ENCODE measurements at regions not wholly inside any gene's neighbourhood (a gene's known extent, or its start where the extent isn't known, plus 50 kb on each side); places are given as distances from the start of the nearest gene placed in this dataset.

DNA sequence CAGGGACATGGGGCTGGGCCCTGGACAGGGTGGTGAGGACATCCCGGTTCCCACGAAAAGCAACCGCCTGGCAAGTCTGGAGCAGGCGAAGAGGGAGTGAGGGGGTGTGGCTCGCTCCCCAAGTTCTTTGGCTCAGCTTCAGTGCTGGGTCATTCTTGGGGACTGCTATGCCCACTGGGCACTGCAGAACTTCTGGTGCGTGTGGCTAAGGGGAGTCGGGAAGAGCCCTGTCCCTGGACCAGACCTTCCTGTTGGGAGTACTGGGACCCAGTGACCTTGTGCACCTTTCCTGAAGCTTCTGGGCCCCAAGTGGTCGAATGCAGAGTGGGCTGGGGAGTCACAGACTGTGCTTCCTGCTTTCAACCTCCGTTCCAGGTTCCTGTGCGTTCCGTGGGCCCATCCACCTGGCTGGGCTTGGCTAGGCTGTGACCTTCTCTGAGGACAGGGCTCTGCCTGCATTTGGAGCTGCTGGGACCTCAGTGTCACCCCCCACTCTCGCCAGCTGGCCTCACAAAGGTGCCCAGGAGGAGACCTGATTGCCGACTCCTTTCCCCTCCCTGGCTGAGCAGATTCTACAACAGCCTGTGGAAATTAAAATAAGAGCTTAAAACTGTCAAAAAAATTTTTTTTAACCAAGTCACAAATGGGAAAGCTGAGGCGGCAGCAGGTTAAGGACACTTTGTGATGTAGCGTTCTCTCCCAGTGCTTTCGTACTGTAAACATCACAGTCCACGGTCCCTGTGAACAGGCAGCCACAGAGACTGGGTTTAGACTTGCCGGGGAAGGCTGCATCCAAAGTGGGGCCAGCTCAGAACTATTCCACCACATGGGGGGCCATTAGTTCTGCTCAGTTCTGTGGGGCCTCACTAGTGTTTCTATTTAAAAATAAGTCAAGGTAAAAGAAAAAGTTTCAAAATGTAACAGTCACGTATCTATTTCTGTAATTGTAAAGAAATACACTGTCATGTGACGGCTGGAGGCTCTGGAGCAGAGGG is 63.8 kb upstream of the WNT7B start:
- no peak overlapping the region for H3K4me3 ChIP-seq (ENCODE audit: insufficient read depth, low read depth, low read length, poor library complexity, severe bottlenecking)
- H3K36me3 ChIP-seq (ENCODE audit: control insufficient read depth, insufficient read depth, low read length): no peaks in the 10 kb centered on the region
- H3K27ac ChIP-seq (ENCODE audit: insufficient read depth, low read length, poor library complexity, severe bottlenecking): no peak overlapping the region
- DNase-seq: no peak
- H3K27me3 ChIP-seq (replicated peaks; ENCODE audit: control insufficient read depth, insufficient read depth, low read length, poor library complexity, severe bottlenecking): no peaks in the 10 kb centered on the region
- peaks cover 25% of the 10 kb centered on the region for H3K4me1 ChIP-seq (ENCODE audit: control insufficient read depth, insufficient read depth, low read length, poor library complexity, severe bottlenecking)
- no peaks in the 10 kb centered on the region for H3K9me3 ChIP-seq (ENCODE audit: control insufficient read depth, low read length)

DNA sequence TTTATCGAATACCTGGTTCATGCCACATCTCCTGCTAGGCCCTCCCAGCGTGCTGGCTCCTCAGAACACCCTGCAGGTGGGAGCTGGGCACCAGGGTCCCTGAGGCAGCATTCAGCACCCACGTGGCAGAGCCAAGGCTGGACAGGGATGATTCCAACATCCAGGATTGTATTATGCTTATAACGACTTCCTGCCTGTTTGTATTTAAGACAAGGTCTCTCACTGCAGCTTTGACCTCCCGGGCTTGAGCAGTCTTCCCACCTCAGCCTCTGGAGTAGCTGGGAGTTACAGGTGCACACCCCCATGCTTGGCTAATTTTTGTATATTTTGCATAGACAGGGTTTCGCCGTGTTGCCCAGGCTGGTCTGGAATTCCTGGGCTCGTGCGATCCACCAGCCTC is 64.7 kb upstream of the WNT7B start:
- Histone ChIP-seq H3K4me3 (ENCODE audit: insufficient read depth, low read depth, low read length, poor library complexity, severe bottlenecking) (no peak overlapping the region), H3K27me3 (replicated peaks; ENCODE audit: control insufficient read depth, insufficient read depth, low read length, poor library complexity, severe bottlenecking) (no peaks in the 10 kb centered on the region), H3K4me1 (ENCODE audit: control insufficient read depth, insufficient read depth, low read length, poor library complexity, severe bottlenecking) (peaks cover 20% of the 10 kb centered on the region), H3K27ac (ENCODE audit: insufficient read depth, low read length, poor library complexity, severe bottlenecking) (no peak overlapping the region), H3K9me3 (ENCODE audit: control insufficient read depth, low read length) (no peaks in the 10 kb centered on the region), H3K36me3 (ENCODE audit: control insufficient read depth, insufficient read depth, low read length) (no peaks in the 10 kb centered on the region)
- no peak for DNase-seq

DNA sequence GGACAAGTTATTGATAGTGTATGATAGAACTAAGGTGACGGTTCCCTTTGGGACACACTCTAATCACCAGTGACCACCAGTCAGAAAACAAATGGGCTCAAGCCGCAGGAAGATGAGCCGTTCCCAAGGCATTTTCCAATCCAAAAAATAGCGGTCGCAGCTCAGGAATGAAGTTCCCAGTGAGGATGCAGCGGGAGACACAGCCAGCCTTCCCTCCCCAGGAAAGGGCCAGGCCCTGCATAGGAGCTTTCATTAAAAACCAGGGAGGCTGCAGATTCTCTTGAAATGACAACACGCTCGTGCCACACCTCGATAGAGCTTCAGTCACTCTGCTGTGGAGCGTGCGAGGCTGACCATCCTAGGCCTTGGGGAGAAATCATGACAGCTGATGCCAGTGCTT is 65.8 kb upstream of the WNT7B start:
- Histone ChIP-seq H3K27me3 (replicated peaks; ENCODE audit: control insufficient read depth, insufficient read depth, low read length, poor library complexity, severe bottlenecking) (no peaks in the 10 kb centered on the region), H3K36me3 (ENCODE audit: control insufficient read depth, insufficient read depth, low read length) (no peaks in the 10 kb centered on the region), H3K4me1 (ENCODE audit: control insufficient read depth, insufficient read depth, low read length, poor library complexity, severe bottlenecking) (peaks cover 14% of the 10 kb centered on the region), H3K9me3 (ENCODE audit: control insufficient read depth, low read length) (no peaks in the 10 kb centered on the region), H3K4me3 (ENCODE audit: insufficient read depth, low read depth, low read length, poor library complexity, severe bottlenecking) (no peak overlapping the region), H3K27ac (ENCODE audit: insufficient read depth, low read length, poor library complexity, severe bottlenecking) (no peak overlapping the region)
- no peak for DNase-seq

DNA sequence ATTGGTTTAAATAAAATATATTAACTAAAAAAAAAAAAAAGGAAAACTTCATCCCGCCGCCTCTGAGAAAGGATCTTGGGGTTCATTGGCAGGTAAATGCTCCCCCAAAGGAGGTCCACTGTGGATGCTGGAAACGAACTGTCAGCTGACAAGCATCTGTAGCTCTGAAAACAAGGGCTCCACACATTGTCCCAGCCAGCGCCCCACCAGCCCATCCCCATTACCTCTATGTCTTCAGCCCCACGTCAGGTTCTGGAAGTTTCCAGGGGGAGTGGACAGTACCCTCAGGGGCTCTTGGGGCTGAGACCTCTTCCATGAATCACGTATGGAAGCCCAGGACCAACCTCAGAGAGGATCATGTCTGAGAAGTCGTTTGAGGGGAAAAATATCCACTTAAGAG is 66.4 kb upstream of the WNT7B start:
- Histone ChIP-seq H3K4me3 (ENCODE audit: insufficient read depth, low read depth, low read length, poor library complexity, severe bottlenecking) (no peak overlapping the region), H3K27ac (ENCODE audit: insufficient read depth, low read length, poor library complexity, severe bottlenecking) (peak overlapping the region; percentile 66), H3K9me3 (ENCODE audit: control insufficient read depth, low read length) (no peaks in the 10 kb centered on the region), H3K4me1 (ENCODE audit: control insufficient read depth, insufficient read depth, low read length, poor library complexity, severe bottlenecking) (peaks cover 14% of the 10 kb centered on the region), H3K36me3 (ENCODE audit: control insufficient read depth, insufficient read depth, low read length) (no peaks in the 10 kb centered on the region), H3K27me3 (replicated peaks; ENCODE audit: control insufficient read depth, insufficient read depth, low read length, poor library complexity, severe bottlenecking) (no peaks in the 10 kb centered on the region)
- no peak for DNase-seq

DNA sequence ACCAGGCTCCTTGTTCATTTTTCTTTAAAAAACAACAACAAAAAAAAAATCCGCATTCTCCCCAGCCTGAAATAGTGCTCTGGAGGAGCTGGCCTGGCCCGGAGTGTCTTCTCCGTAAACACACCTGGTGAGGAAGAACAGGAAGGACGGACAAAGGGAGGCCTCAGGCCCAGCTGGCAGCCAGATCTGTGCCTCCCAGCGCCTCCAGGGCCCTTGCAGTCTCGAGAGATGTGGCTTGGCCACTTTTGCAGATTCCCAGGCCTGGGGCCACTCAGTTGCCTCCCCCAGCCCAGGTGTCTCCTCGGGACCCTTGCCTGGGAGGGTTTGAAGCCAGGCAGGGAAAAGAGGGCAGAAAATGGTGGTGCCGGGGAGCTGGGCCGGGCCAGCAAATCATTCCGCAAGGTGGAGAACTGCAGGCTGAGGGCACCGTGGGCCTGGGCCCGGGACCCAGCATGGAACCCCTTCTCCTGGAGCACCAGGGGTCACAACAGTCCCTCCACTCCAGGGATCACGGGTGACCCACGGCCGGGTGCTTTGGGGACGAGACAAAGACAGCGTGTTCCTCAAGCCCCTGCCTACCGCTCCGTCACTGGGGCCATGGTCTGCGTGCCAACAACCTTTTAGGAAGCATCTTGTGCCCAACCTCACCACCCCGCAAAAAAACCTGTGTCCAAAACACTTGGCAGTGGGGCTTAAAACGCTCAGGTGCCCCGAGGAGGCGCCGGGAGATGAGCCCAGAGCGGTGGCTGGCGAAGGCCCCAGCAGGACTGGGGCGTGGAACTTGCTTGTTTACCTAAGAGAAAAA is 67.1 kb upstream of the WNT7B start:
- no peaks in the 10 kb centered on the region for H3K27me3 ChIP-seq (replicated peaks; ENCODE audit: control insufficient read depth, insufficient read depth, low read length, poor library complexity, severe bottlenecking)
- H3K9me3 ChIP-seq (ENCODE audit: control insufficient read depth, low read length): no peaks in the 10 kb centered on the region
- H3K27ac ChIP-seq (ENCODE audit: insufficient read depth, low read length, poor library complexity, severe bottlenecking): peak overlapping the region; percentile 66
- peak overlapping the region; percentile 62 for H3K4me3 ChIP-seq (ENCODE audit: insufficient read depth, low read depth, low read length, poor library complexity, severe bottlenecking)
- H3K4me1 ChIP-seq (ENCODE audit: control insufficient read depth, insufficient read depth, low read length, poor library complexity, severe bottlenecking): peaks cover 14% of the 10 kb centered on the region
- no peaks in the 10 kb centered on the region for H3K36me3 ChIP-seq (ENCODE audit: control insufficient read depth, insufficient read depth, low read length)
- no peak for DNase-seq

DNA sequence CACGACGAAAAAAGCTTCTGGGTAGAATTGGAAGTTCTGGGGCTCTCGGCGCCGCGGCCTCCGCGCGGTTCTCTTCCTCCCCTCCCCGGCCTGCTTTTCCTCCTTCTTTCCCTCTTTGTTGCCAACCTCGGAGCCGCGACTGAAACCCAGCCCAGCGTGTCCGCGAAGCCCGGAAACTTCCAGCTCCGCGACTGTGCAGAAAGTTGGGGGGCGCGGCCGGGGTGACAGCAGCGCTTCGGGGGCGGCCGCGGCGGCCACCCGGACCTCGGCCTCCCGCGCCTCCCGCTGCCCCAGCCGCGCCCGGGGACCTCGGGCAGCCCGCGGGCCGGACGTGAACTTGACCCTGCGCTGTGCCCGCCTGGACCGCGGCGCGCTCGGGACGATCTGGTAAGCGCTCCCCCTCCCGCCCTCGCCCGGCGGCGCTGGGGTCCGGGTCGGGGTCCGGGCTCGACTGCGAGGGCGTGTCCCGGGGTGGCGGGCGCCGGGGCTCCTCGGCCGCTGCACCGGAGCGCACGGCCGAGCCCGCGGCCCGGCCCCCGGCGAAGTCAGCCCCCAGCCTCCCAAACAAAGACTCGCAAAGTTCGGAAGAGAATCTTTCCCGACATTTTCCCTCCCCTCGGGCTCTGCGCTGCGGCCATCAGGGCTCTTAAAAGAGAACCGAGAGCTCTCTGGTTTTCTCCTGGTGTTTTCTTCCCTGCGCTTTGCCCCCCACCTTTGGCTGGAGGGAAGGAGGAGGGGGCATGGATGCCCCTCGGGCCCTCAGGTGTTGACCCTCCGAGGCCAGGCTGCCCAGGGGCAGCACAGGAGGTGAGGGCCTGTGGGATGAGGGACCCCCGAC is 67.9 kb upstream of the WNT7B start:
- Histone ChIP-seq H3K36me3 (ENCODE audit: control insufficient read depth, insufficient read depth, low read length) (no peaks in the 10 kb centered on the region), H3K4me3 (ENCODE audit: insufficient read depth, low read depth, low read length, poor library complexity, severe bottlenecking) (peak overlapping the region; percentile 62), H3K27me3 (replicated peaks; ENCODE audit: control insufficient read depth, insufficient read depth, low read length, poor library complexity, severe bottlenecking) (no peaks in the 10 kb centered on the region), H3K27ac (ENCODE audit: insufficient read depth, low read length, poor library complexity, severe bottlenecking) (peak overlapping the region; percentile 66), H3K9me3 (ENCODE audit: control insufficient read depth, low read length) (no peaks in the 10 kb centered on the region), H3K4me1 (ENCODE audit: control insufficient read depth, insufficient read depth, low read length, poor library complexity, severe bottlenecking) (peaks cover 14% of the 10 kb centered on the region)
- peak in 1 of 3 donors; percentile 18 for DNase-seq

DNA sequence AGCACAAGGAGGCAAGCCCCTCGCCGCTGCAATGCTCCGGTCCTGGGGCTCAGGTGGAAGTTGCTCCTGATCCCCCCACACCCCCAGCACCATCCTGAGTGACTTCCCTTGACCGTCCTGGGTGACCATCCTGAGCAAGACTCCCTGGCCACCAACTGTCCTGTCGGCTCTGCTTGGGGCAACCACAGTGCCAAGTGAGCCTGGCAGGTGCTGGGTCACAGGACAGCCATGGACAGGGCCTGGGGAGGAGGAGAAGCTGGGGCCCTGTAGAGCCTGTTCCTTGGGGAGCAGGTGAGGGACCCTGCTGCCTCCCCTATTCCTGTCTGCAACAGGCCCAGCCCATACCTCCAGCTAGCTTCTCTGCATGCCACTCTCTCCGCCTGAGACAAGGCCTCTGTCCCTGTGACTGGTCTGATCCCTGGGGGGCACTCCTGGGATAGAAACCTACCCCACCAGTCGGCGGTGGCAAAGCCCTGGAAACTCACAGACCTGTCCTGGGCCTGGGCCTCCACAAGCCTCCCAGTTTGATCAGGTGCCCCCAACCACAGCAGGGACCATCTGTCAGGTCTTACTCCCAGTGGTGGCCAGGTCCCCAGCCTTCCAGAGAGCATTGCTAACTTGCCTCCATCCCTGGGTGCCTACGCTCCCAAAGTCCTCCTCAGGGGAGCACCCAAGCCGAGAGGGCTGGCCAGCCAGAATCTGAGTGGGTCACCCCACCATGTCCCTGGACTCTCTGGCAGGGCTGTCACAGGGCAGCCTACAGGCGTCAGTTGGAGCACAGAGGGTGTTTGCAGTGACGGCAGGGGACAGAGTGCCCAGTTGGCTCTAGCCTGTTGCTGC is 68.7 kb upstream of the WNT7B start:
- no peaks in the 10 kb centered on the region for H3K9me3 ChIP-seq (ENCODE audit: control insufficient read depth, low read length)
- H3K27me3 ChIP-seq (replicated peaks; ENCODE audit: control insufficient read depth, insufficient read depth, low read length, poor library complexity, severe bottlenecking): no peaks in the 10 kb centered on the region
- DNase-seq: no peak
- H3K36me3 ChIP-seq (ENCODE audit: control insufficient read depth, insufficient read depth, low read length): no peaks in the 10 kb centered on the region
- H3K4me1 ChIP-seq (ENCODE audit: control insufficient read depth, insufficient read depth, low read length, poor library complexity, severe bottlenecking): peaks cover 18% of the 10 kb centered on the region
- peak overlapping the region; percentile 62 for H3K4me3 ChIP-seq (ENCODE audit: insufficient read depth, low read depth, low read length, poor library complexity, severe bottlenecking)
- H3K27ac ChIP-seq (ENCODE audit: insufficient read depth, low read length, poor library complexity, severe bottlenecking): peak overlapping the region; percentile 66

DNA sequence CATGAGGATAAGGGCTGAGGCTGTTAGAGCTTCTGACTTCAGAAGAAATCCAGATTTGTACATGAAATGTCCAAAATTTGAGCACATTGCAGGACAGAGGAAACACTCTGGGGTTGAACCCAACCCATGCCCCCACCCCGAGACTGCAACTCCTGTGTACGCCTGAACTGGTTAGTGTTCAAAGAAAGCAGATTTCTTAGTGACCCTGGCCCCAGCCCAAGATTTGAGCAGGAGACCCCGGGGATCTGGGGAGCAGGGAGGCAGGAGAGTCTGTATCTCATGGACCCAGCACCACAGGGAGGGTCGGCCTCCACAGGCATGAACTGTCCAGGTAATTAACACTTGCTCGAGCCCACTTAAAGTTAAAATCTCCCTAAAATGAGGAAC is 69.3 kb upstream of the WNT7B start:
- Histone ChIP-seq H3K27ac (ENCODE audit: insufficient read depth, low read length, poor library complexity, severe bottlenecking) (no peak overlapping the region), H3K4me1 (ENCODE audit: control insufficient read depth, insufficient read depth, low read length, poor library complexity, severe bottlenecking) (peaks cover 18% of the 10 kb centered on the region), H3K9me3 (ENCODE audit: control insufficient read depth, low read length) (no peaks in the 10 kb centered on the region), H3K4me3 (ENCODE audit: insufficient read depth, low read depth, low read length, poor library complexity, severe bottlenecking) (no peak overlapping the region), H3K36me3 (ENCODE audit: control insufficient read depth, insufficient read depth, low read length) (no peaks in the 10 kb centered on the region), H3K27me3 (replicated peaks; ENCODE audit: control insufficient read depth, insufficient read depth, low read length, poor library complexity, severe bottlenecking) (no peaks in the 10 kb centered on the region)
- no peak for DNase-seq

DNA sequence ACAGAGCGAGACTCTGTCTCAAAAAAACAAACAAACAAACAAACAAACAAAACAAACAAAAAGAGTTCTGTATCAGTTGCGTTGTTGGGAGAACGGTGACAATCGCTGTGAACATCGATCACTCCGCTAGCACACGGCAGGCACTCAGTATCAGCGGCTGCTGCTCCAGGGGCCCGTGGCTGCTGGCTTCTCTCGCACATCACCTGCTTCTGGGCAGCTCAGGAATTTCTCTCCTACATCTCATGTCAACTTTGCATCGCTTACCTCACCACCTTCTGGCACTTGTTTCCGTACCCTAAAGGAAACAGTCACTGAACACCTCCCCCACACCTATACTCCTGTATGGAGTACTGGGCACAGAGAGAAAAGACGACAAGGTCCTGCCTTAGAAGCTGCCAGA is 70.3 kb upstream of the WNT7B start:
- no peak for DNase-seq
- peaks cover 20% of the 10 kb centered on the region for H3K4me1 ChIP-seq (ENCODE audit: control insufficient read depth, insufficient read depth, low read length, poor library complexity, severe bottlenecking)
- H3K27me3 ChIP-seq (replicated peaks; ENCODE audit: control insufficient read depth, insufficient read depth, low read length, poor library complexity, severe bottlenecking): no peaks in the 10 kb centered on the region
- no peaks in the 10 kb centered on the region for H3K36me3 ChIP-seq (ENCODE audit: control insufficient read depth, insufficient read depth, low read length)
- H3K4me3 ChIP-seq (ENCODE audit: insufficient read depth, low read depth, low read length, poor library complexity, severe bottlenecking): no peak overlapping the region
- H3K27ac ChIP-seq (ENCODE audit: insufficient read depth, low read length, poor library complexity, severe bottlenecking): no peak overlapping the region
- H3K9me3 ChIP-seq (ENCODE audit: control insufficient read depth, low read length): no peaks in the 10 kb centered on the region
